NCI-H146 treated with DMSO at 0.1 percent for 48 hours (cell line): ENCODE measurements at regions not wholly inside any gene's neighbourhood (a gene's known extent, or its start where the extent isn't known, plus 50 kb on each side); places are given as distances from the start of the nearest gene placed in this dataset.
"Not testable (repeated sequence)": the region's sequence is repeated elsewhere in the genome, so short reads cannot be mapped to it uniquely, and the experiment has no call there.

Source experiments
- DNase-seq: peaks from one replicate; lab custom pipeline; 2025; ENCODE audit not compliant: unreplicated experiment; lab: John Stamatoyannopoulos, UW

- DNase-seq: no peak
Measured at GRCh38 chr4:181823645-181824044, 419.6 kb upstream of the TENM3 start.

GRCh38 chr4:181825564-181825963, 417.6 kb upstream of the TENM3 start:
- DNase-seq: no peak

GRCh38 chr4:181827246-181827645, 416.0 kb upstream of the TENM3 start:
- DNase-seq: no peak

GRCh38 chr4:181830404-181831035, 412.7 kb upstream of the TENM3 start:
- no peak for DNase-seq

- no peak for DNase-seq
Measured at GRCh38 chr4:181834071-181834470, 409.1 kb upstream of the TENM3 start.

GRCh38 chr4:181835348-181835747, 407.9 kb upstream of the TENM3 start:
- no peak for DNase-seq

- DNase-seq: no peak
Measured at GRCh38 chr4:181838253-181838652, 404.9 kb upstream of the TENM3 start.

GRCh38 chr4:181843797-181844196, 399.4 kb upstream of the TENM3 start:
- DNase-seq: not testable (repeated sequence)

- DNase-seq: no peak
Measured at GRCh38 chr4:181845617-181846016, 397.6 kb upstream of the TENM3 start.

GRCh38 chr4:181846934-181847333, 396.3 kb upstream of the TENM3 start:
- DNase-seq: no peak

GRCh38 chr4:181848357-181848756, 394.8 kb upstream of the TENM3 start:
- DNase-seq: no peak

GRCh38 chr4:181849472-181849871, 393.7 kb upstream of the TENM3 start:
- DNase-seq: no peak

GRCh38 chr4:181853881-181854511, 389.2 kb upstream of the TENM3 start:
- no peak for DNase-seq

GRCh38 chr4:181855307-181855706, 387.9 kb upstream of the TENM3 start:
- no peak for DNase-seq

GRCh38 chr4:181857471-181857870, 385.7 kb upstream of the TENM3 start:
- not testable (repeated sequence) for DNase-seq

GRCh38 chr4:181858741-181859140, 384.5 kb upstream of the TENM3 start:
- peak; percentile 47 for DNase-seq

GRCh38 chr4:181859439-181859838, 383.8 kb upstream of the TENM3 start:
- peak; percentile 75 for DNase-seq

- peak; percentile 89 for DNase-seq
Measured at GRCh38 chr4:181860157-181860556, 383.0 kb upstream of the TENM3 start.

- DNase-seq: no peak
Measured at GRCh38 chr4:181860668-181861067, 382.5 kb upstream of the TENM3 start.

- DNase-seq: no peak
Measured at GRCh38 chr4:181863856-181864255, 379.3 kb upstream of the TENM3 start.

GRCh38 chr4:181870326-181870725, 372.9 kb upstream of the TENM3 start:
- no peak for DNase-seq

GRCh38 chr4:181874602-181875001, 368.6 kb upstream of the TENM3 start:
- no peak for DNase-seq

GRCh38 chr4:181877329-181877848, 365.8 kb upstream of the TENM3 start:
- DNase-seq: no peak
